Thyroid gland (tissue), 4 donors: ENCODE measurements at regions not wholly inside any gene's neighbourhood (a gene's known extent, or its start where the extent isn't known, plus 50 kb on each side); places are given as distances from the start of the nearest gene placed in this dataset.

Experiments used
- CTCF ChIP-seq, 6 experiments: fragments of 200-600 bp in 3 of 6; fragments of 450-650 bp in 3 of 6; sonication (generic) in 3 of 6; IDR thresholded peaks; one replicate each; pipeline ENCODE4 v1.5.1; 2016 to 2019; ENCODE audit warnings: antibody characterized with exemption in 6 of 6, mild to moderate bottlenecking in 2 of 6, inconsistent platforms in 1 of 6, moderate library complexity in 1 of 6
- POLR2A ChIP-seq, 2 donors: fragments of 450-650 bp; IDR thresholded peaks; one replicate each; pipeline ENCODE4 v1.6.1; 2017; ENCODE audit warnings: antibody characterized with exemption in 2 of 2, mild to moderate bottlenecking in 2 of 2, moderate library complexity in 1 of 2

- no peak for TF ChIP-seq CTCF (IDR thresholded peaks at IDR 0.05)
- TF ChIP-seq POLR2A (IDR thresholded peaks at IDR 0.05), result no peak
Observed at GRCh38 chr1:166289309-166290050, 122.7 kb upstream of the FAM78B start.
